ENCODE measurements at regions not wholly inside any gene's neighbourhood (a gene's known extent, or its start where the extent isn't known, plus 50 kb on each side); places are given as distances from the start of the nearest gene placed in this dataset.
"Not testable (repeated sequence)": the region's sequence is repeated elsewhere in the genome, so short reads cannot be mapped to it uniquely, and the experiment has no call there.

DNA sequence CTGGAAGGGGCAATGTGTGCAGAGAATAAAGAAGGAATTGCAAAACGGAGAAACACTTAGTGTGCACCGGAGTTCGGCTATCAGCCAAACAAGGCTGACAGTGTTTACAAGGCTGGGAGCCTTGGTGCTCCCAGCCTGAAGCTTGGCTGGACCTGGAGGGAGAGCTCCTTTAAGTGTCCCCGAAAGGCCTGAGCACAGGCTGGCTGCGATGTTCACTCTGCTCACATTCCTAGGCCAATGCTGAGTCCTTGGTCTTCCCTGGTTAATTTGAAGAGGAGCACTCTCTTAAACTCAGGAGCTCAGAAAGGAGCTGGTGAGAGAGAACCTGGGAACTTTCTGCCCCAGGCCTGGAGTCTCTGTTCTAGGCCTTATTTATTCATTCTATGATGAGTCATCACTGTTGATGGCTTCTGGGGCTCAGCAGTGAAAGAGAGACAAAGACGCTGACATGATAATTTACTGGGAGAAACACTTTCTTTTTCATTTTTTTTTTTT lies 88.6 kb upstream of the MYO10 start:
- DNase-seq (no peak), FAIRE-seq (no peak)
- intact Hi-C loops (cut with DNase I), result no loop called here
- H3K36me3 ChIP-seq (ENCODE audit: control insufficient read depth in 2 of 3, insufficient read depth in 3 of 3, low read length in 3 of 3), result no peaks in the 10 kb centered on the region
- no peaks in the 10 kb centered on the region for H3K4me1 ChIP-seq (ENCODE audit: control insufficient read depth in 2 of 3, insufficient read depth in 2 of 3, low read depth in 1 of 3, low read length in 3 of 3)
- H3K27me3 ChIP-seq (ENCODE audit: control insufficient read depth, insufficient read depth, low read length), result no peaks in the 10 kb centered on the region
- H3K27ac ChIP-seq (ENCODE audit: low read depth in 2 of 2, low read length in 2 of 2), result no peak overlapping the region
- TF ChIP-seq, protein P1, sequence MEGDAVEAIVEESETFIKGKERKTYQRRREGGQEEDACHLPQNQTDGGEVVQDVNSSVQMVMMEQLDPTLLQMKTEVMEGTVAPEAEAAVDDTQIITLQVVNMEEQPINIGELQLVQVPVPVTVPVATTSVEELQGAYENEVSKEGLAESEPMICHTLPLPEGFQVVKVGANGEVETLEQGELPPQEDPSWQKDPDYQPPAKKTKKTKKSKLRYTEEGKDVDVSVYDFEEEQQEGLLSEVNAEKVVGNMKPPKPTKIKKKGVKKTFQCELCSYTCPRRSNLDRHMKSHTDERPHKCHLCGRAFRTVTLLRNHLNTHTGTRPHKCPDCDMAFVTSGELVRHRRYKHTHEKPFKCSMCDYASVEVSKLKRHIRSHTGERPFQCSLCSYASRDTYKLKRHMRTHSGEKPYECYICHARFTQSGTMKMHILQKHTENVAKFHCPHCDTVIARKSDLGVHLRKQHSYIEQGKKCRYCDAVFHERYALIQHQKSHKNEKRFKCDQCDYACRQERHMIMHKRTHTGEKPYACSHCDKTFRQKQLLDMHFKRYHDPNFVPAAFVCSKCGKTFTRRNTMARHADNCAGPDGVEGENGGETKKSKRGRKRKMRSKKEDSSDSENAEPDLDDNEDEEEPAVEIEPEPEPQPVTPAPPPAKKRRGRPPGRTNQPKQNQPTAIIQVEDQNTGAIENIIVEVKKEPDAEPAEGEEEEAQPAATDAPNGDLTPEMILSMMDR (IDR thresholded peaks at IDR 0.05; ENCODE audit: borderline replicate concordance, extremely low read depth, insufficient read depth), result no peak
- no peaks in the 10 kb centered on the region for H3K9me3 ChIP-seq (ENCODE audit: control insufficient read depth in 2 of 3, insufficient read depth in 1 of 3, low read length in 3 of 3)
- no peak overlapping the region for H3K9ac ChIP-seq (ENCODE audit: low read length in 3 of 3)
- H3K4me3 ChIP-seq (ENCODE audit: low read length in 3 of 3), result no peak overlapping the region

DNA sequence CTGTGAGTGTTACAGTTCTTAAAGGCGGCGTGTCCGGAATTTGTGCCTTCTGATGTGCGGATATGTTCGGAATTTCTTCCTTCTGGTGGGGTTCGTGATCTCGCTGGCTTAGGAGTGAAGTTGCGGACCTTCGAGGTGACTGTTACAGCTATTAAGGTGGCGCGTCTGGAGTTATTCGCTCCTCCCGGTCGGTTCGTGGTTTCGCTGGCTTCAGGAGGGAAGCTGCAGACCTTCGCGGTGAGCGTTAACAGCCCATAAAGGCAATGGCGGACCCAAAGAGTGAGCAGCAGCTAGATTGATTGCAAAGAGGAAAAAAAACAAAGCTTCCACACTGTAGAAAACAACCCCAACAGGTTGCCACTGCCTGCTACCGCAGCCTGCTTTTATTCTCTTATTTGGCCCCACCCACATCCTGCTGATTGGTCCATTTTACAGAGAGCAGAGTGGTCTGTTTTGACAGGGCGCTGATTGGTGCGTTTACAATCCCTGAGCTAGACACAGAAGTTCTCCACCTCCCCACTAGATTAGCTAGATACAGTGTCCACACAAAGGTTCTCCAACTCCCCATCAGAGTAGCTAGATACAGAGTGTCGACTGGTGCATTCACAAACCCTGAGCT lies 95.7 kb upstream of the MYO10 start:
- H3K4me3 ChIP-seq (ENCODE audit: low read length in 3 of 3); intact Hi-C loops (cut with DNase I); DNase-seq; H3K36me3 ChIP-seq (ENCODE audit: control insufficient read depth in 2 of 3, insufficient read depth in 3 of 3, low read length in 3 of 3); H3K27me3 ChIP-seq (ENCODE audit: control insufficient read depth, insufficient read depth, low read length); H3K9me3 ChIP-seq (ENCODE audit: control insufficient read depth in 2 of 3, insufficient read depth in 1 of 3, low read length in 3 of 3); H3K9ac ChIP-seq (ENCODE audit: low read length in 3 of 3); H3K27ac ChIP-seq (ENCODE audit: low read depth in 2 of 2, low read length in 2 of 2); FAIRE-seq; H3K4me1 ChIP-seq (ENCODE audit: control insufficient read depth in 2 of 3, insufficient read depth in 2 of 3, low read depth in 1 of 3, low read length in 3 of 3): not testable (repeated sequence)

DNA sequence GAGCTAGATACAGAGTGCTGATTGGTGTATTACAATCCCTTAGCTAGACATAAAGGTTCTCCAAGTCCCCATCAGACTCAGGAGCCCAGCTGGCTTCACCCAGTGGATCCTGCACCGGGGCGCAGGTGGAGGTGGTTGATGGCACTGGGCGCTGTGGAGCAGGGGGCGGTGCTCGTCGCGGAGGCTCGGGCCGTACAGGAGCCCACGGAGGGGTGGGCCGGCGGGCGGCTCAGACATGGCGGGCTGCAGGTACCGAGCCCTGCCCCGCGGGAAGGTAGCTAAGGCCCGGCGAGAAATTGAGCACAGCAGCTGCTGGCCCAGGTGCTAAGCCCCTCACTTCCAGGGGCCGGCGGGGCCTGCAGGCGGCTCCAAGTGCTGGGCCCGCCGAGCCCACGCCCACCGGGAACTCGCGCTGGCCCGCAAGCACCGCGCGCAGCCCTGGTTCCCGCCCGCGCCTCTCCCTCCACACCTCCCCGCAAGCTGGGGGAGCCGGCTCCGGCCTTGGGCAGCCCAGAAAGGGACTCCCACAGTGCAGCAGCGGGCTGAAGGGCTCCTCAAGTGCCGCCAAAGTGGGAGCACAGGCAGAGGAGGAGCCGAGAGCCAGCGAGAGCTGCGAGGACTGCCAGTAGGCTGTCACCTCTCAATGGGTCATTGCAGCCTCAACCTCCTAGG lies 96.4 kb upstream of the MYO10 start:
- H3K4me1 ChIP-seq (ENCODE audit: control insufficient read depth in 2 of 3, insufficient read depth in 2 of 3, low read depth in 1 of 3, low read length in 3 of 3); H3K36me3 ChIP-seq (ENCODE audit: control insufficient read depth in 2 of 3, insufficient read depth in 3 of 3, low read length in 3 of 3); H3K27ac ChIP-seq (ENCODE audit: low read depth in 2 of 2, low read length in 2 of 2); DNase-seq; H3K9me3 ChIP-seq (ENCODE audit: control insufficient read depth in 2 of 3, insufficient read depth in 1 of 3, low read length in 3 of 3); H3K9ac ChIP-seq (ENCODE audit: low read length in 3 of 3); H3K4me3 ChIP-seq (ENCODE audit: low read length in 3 of 3); intact Hi-C loops (cut with DNase I); FAIRE-seq; H3K27me3 ChIP-seq (ENCODE audit: control insufficient read depth, insufficient read depth, low read length): not testable (repeated sequence)

DNA sequence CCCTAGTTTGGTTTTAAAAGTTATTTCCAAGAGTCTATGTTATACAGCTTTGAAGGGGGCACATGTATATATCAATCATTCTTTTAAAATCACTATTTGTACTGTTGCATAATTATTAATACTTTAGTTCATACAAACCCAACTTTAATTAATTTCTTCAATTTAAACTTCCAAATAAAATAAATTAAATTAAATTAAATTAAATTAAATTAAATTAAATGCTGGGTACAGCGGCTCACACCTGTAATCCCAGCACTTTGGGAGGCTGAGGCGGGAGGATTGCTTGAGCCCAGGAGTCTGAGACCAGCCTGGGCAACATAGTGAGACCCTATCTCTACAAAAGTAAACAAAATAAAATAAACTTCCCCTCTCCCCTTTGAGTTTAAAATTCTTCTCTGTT lies 98.9 kb upstream of the MYO10 start:
- H3K4me1 ChIP-seq (ENCODE audit: control insufficient read depth in 2 of 3, insufficient read depth in 2 of 3, low read depth in 1 of 3, low read length in 3 of 3); H3K9ac ChIP-seq (ENCODE audit: low read length in 3 of 3); H3K27ac ChIP-seq (ENCODE audit: low read depth in 2 of 2, low read length in 2 of 2); FAIRE-seq; intact Hi-C loops (cut with DNase I); H3K27me3 ChIP-seq (ENCODE audit: control insufficient read depth, insufficient read depth, low read length); DNase-seq; H3K9me3 ChIP-seq (ENCODE audit: control insufficient read depth in 2 of 3, insufficient read depth in 1 of 3, low read length in 3 of 3); H3K36me3 ChIP-seq (ENCODE audit: control insufficient read depth in 2 of 3, insufficient read depth in 3 of 3, low read length in 3 of 3); H3K4me3 ChIP-seq (ENCODE audit: low read length in 3 of 3): not testable (repeated sequence)

DNA sequence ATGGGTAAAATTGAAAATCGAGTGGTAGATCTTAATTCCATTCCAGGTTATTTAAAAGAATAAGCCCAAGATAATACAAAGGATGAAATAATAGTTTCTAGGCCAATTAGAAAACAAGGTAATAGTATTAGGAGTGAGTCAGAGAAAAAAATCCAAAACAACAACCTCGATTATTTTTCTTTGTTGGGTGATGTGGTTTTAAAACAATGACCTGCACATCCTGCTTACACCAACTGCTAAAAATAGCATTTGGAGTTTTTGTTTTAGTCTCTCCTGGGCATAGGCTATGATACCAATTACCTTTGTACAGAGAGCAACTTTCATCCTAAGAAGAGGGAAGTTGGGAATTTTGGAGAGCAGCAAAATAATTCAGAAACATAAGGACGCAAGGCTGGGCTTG lies 101.7 kb upstream of the MYO10 start:
- Histone ChIP-seq H3K36me3 (ENCODE audit: control insufficient read depth in 2 of 3, insufficient read depth in 3 of 3, low read length in 3 of 3) (no peaks in the 10 kb centered on the region), H3K27me3 (ENCODE audit: control insufficient read depth, insufficient read depth, low read length) (no peaks in the 10 kb centered on the region), H3K4me3 (ENCODE audit: low read length in 3 of 3) (no peak overlapping the region), H3K4me1 (ENCODE audit: control insufficient read depth in 2 of 3, insufficient read depth in 2 of 3, low read depth in 1 of 3, low read length in 3 of 3) (no peaks in the 10 kb centered on the region), H3K9ac (ENCODE audit: low read length in 3 of 3) (no peak overlapping the region), H3K27ac (ENCODE audit: low read depth in 2 of 2, low read length in 2 of 2) (no peak overlapping the region), H3K9me3 (ENCODE audit: control insufficient read depth in 2 of 3, insufficient read depth in 1 of 3, low read length in 3 of 3) (no peaks in the 10 kb centered on the region)
- FAIRE-seq (no peak), DNase-seq (no peak)
- TF ChIP-seq, protein P1 (IDR thresholded peaks at IDR 0.05; ENCODE audit: borderline replicate concordance, extremely low read depth, insufficient read depth), result no peak
- intact Hi-C loops (cut with DNase I), result no loop called here

All from kidney (tissue), 13 donors.